Left forelimb (tissue), 1 donor: ENCODE measurements at regions not wholly inside any gene's neighbourhood (a gene's known extent, or its start where the extent isn't known, plus 50 kb on each side); places are given as distances from the start of the nearest gene placed in this dataset.
A peak's percentile ranks its signal among the peaks of the same experiment; 100 is the strongest.

Experiments used
- DNase-seq: peaks from one replicate; pipeline ENCODE4 v3.0.0-alpha.2; 2018; ENCODE audit warnings: low spot score

DNA sequence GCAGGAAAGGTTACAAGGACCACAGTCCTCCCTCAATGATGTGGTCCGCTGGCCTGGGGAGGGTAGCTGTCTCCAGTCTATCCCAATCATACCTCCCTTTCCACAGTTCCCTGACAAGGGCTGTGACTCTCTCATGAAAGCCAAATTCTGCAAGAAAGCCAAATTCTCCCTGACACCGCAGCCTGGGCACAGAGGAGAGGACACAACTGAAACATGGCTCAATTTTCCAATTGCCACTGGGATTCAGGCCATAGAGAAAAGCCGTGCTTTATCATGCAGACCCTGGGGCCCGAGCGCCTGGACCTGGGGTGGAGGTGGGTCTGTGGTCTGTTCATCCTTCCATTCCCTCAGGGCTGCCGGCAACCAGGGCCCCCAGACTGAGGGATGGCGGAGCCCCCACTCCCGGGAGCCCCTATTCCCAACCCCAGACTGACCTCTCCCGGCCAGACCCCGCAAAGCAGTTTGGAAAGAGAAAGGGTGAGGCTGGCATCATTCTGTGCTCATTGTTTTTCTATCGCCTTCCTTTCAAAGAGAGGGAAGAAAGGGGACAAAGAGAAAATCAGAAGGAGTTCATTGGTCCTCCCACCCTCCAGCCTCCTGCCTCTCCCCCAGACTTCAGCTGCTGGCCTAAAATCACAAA, 239.5 kb downstream of the BUD13 start:
- DNase-seq: no peak

DNA sequence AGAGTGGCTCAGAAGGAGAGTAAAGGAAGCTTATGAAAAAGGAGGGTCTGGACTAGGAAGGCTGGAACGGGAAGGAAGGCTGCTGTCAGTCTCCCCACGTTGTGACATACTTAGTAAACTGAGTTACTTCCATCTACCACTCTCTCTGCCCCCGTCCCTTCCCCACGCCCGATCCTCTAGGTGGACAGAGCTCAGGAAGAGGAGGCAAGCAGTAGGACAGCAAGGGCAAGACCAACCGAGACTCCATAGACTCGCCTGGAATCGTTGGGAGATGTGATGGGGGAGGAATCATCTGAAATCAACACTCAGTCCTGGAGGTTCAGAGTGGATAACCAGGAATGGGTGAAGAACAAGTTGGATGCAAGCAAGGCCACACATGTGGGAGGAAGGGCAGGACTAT, 240.7 kb downstream of the BUD13 start:
- no peak for DNase-seq

DNA sequence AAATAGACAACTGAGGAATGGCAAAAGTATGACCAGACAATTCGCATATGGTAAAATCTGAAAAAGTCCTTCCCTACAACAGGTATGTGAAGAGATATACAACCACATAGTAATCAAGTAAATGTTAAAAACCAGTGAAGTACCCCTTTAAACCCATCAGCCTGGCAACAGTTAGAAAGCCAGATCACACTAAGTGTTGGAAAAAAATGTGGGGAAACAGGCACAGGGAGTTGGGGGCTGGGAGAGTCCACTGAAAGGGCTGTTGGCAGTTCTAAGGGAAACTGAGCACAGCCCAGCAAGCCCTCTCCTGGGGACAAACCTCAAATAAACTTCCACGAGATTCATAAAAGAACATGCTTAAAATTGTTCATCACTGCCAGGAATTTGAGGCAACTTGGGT, 242.1 kb downstream of the BUD13 start:
- DNase-seq: no peak

DNA sequence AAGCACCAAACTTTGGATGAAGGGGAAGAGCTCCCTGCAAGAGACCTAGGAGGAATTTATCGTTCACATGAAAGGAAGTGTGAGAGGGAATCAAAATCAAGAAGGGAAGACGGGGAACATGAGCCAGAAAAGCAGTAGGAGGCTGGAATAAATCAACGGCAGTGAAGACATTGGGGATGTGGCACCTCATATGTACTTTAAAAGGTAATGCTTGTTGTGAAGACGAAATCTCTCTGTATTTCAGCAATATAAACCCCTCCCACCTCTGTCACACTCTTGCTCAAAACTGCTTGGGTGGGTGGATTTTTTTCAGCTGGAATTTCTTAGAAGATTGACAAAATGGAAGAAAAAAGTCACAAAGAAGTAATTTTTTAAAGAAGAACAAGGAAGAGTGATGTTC, 243.5 kb downstream of the BUD13 start:
- DNase-seq: no peak

DNA sequence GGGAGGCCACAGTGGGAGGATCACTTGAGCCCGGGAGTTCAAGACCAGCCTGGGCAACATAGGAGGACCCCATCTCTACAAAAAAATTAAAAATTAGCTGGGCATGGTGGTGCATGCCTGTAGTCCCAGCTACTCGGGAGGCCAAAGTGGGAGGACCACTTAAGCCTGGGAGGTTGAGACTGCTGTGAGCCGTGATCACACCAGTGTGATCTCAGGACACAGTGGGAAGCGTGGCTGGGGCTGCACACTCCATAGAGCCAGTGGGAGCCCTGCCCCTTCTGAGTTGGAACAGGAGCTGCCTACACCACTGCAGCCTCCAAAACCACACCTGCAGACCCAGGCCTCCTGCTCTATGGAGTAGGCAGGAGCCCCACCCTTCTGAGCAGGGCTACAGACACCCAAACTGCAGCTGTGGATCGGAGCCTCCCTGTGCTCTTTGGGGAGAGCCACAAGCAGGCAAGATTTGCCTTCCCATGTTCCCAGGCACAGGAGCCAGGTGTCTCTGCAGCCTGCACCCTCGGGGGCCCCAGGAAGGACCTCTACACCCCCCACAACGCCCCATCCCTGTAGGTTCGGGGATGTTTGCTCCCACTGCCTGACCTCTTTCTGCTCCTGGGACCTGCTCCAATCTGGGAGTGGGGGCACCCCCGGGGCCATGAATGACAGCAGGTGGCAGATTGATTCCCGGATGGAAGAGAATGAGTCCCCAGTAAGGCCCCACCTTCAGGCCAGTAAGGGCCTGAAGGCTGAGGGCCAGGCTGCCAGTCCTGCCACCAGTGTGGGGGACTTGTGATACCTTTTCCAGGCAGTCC, 245.4 kb downstream of the BUD13 start:
- DNase-seq: peak; percentile 58

DNA sequence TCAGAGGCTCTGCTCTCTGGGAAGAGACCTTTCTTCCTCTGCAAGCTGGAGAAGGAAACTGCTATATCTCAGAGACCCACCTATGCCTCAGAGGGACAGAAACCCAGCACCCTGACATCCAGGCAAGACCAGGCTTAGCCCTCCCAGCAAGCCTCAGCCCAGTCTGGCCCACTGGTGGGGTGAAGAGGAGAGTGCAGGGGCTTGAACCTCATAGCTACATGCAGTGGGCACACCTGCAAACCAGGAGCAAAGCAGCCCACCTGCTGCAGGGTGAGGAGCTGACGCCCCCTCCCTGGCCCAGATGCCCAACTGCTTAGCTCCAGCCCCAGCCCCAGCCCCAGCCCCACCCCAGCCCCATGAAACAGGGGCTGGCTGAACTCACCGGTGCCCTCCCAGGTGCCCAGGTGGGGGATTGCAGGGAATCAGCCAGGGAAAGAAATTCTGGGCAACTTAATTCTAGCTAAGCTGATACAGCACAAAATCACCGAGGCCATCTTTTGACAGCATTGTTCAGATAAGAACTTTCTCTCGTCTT, 246.8 kb downstream of the BUD13 start:
- no peak for DNase-seq

DNA sequence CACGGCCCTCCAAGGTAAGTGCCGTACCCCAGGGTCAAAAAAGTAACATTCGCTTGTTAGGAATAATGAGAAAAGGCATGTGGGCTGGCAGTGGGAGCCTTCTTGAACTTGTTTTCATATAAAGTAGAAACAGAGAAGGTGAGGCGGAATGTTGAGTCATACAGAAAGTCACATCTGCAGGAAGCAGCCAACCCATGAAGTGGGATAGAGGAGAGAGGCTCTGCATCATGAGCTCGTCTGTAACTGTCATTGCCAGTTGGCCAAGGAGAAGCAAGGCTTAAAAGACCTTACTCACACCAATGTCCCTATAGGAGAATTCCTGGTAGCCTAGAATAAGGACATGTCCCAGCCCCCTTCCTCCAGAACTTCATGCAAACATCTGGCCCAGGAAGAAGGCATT, 253.3 kb downstream of the BUD13 start:
- DNase-seq: no peak

DNA sequence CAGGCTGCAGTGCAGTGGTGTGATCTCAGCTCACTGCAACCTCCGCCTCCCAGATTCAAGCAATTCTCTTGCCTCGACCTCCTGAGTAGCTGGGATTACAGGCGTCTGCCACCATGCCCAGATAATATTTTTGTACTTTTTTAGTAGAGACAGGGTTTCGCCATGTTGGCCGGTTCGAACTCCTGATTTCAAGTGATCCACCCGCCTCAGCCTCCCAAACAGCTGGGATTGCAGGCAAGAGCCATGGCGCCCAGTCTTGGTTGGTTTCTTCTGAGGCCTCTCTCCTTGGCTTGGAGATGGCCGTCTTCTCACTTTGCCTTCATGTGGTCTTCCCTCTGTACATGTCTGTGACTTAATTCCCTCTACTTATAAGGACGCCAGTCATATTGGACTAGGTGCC, 254.6 kb downstream of the BUD13 start:
- DNase-seq: no peak

DNA sequence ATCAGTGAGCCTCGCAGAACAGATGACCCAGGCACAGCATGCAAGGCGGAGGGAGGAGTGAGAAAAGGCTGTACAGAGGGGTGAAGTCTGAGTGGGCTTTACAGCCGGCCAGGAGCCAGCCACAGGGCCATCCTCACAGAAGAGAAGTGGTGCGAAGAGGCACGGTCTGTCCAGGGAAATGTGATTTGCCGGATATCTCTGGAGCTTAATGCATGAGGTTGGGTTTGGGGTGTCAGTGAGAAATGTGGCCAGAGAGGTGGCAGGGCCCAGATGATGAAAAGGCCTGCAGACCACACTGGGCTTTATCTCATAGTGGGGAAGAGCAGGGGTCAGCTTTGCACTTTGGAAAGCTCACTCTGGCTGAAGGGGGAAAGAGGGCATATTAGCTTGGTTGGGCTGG, 255.2 kb downstream of the BUD13 start:
- DNase-seq: peak; percentile 26

DNA sequence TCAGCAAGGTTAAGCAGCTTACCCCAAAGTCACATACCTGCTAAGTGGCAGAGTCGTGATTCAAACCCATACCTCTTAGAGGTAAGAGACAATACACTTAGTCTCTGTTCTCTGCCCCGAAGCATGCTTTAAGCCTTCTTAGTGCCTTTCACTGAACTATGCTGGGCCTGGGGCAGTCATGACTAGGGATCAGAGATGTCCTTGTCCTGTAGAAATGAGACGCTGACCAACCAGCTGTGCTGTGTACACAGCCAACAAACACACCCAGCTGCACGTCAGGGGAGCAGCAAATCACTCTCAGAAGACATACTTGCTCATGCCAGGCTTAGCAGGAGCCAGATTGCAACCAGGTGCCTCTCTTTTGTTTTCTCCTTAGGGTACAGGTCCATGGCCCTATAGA, 255.7 kb downstream of the BUD13 start:
- no peak for DNase-seq

DNA sequence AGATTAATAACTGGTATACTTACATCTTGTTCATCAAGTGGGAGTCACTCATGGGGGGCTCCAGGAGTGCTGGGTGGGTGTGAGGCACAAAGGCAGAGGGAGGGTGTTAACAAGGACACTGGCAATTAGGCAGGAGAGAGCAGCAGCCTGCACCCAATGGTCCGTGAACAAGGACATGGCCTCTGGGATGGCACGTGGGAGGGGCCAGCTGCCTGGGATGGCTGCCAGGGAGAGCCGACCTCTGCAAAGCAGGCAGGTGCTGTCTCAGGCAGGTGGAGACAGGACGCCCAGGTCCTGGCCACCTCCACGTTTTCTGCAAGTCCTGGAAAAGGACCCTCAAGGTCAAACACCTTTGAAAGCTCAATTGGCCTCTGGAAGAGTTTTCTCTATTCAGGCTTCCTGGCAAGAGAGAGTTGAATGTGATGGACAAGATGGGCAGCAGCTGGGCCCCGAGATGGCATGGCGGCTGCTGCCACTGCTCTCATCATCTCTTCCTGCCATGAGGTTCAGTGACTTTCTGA, 257.1 kb downstream of the BUD13 start:
- DNase-seq: peak; percentile 40

DNA sequence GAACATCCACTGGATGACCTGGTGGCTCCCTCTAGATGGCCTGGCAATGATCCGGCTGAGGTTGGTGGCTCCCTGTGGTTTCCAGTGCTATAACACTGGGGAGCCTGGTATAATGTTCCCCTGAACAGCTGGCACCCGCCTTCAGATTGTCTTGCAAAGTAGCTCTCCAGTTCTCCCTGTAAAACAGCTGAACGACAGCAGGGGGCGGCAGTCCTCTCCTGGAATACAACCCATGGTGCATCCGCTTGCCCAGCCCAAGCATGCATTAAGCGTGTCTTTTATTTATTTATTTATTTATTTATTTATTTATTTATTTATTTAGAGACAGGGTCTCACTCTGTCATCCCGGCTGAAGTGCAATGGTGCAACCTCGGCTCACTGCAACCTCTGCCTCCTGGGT, 258.9 kb downstream of the BUD13 start:
- no peak for DNase-seq

DNA sequence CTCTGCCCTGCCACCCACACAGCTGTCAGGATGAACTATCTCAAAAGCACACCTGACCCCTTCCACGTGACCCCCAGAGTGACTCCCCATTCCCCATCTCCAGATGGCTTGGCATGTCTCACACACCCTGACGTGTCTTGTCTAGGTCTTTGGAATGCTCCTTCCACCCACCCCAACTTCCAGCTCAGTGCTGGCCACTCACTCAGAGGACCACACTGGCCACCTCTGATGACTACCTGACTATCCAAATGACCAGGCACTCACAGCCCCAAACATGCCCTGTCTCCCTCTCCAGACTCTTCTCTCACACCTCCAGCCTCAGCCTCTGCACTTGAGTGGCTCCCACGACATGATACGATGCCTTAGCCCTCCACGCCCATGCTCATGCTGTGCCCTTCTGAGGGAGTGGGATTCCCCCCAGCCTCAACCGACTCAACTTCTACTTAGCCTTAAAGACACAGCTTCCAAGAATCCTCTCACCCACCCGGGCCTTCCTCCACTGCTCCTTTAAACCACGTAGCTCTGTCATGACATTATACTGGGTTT, 259.4 kb downstream of the BUD13 start:
- DNase-seq: no peak

DNA sequence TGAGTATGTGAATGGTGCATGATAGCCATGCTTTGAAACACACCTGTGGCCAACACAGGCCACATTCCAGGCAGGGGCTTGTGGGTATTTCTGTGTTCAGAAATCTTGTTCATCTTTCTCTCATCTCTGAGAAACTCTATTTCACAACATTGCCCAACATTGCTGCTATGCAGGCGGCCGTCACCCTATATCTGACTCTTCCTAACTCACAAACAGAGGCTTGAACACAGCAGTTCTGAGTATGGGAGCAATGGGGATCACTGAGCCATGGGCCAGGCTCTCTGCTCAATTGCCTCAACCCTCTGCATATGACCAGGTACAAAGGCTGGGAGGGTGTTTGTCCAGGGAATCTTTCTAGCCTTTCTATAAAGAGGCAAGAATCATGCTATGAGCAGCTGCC, 259.9 kb downstream of the BUD13 start:
- DNase-seq: no peak

DNA sequence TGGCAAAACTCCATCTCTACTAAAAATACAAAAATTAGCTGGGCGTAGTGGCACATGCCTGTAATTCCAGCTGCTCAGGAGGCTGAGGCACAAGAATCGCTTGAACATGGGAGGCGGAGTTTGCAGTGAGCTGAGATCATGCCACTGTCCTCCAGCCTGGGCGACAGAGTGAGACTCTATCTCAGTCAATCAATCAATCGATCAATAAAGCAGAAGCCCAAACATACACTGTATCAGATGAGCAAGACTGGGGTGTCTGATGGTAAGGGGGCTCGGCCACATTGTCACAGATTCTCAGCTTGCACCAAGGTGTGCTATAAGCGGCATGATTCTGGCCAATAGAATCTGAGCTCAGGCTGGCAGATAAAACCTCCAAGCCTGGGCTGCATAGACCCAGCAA, 261.1 kb downstream of the BUD13 start:
- DNase-seq: no peak

DNA sequence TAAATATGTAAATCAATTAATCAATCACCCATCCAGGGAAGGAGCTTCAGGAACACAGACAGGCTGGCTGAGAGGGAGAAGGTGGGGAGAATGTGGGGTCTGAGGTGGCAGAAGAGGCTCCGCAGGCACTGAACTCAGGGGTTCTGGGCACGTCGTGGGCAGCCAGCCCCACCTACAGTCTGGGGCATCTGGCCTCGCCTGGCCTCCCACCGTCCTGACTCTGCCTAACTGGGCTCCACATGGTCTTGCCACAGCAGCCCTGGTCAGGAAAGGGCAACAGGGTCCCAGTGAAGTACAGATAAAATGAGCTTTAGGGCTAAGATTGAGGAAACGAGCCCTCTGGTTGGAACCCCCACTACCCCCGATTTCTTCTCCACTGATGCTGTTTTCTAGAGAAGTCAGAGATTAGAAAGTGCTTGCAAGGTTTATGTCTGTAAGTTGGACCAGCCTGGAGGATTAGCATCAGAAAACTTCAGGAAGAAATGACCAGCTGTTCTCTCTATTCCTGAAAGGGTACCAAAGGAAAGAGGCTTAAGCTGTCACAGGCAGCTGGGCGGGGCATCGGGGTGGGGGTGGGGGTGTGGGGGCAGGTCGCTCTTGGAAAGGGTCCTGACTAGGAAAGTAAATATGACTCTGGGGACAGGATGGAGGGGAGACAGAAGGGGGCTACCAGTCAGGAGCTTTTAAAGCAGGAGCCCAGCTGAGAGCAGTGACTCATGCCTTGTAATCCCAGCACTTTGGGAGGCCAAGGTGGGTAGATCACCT, 261.7 kb downstream of the BUD13 start:
- DNase-seq: no peak

DNA sequence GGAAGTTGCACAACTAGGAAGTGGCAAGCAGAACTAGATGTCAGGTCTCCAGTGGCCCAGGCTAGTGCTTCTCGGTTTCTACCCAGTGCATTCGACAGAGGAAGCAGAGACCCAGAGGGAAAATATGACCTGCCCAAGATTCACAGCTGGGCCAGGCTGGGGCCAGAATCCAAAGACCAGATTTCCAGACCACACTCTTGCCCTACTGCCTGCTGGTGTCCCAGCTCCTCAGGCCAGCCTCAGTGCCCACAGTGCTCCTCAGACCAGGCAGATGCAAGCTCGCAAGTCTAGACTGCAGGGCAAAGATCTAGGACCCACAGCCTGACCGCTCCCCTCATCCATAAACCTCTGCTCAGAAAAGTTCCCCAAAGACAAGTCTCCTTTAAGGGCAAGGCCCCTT, 262.6 kb downstream of the BUD13 start:
- no peak for DNase-seq

DNA sequence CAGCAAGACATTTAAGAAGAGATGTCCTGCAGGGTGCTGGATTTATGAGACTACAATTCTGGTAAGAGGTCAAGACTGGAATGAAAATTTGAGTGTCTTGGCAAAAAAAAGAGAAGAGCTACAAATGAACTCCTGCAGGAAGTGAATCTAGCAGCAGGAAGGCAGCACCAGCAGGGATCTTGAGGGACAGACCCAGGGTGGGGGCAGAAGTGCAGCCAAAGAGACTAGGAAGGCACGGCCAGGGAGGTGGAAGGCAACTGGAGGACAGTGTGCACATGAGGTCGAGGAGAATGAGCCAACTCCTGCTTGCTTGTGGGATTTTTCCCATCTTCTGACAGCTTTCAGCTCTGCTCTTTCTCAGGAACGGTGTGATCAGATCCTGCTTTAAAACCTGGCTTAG, 263.2 kb downstream of the BUD13 start:
- no peak for DNase-seq

DNA sequence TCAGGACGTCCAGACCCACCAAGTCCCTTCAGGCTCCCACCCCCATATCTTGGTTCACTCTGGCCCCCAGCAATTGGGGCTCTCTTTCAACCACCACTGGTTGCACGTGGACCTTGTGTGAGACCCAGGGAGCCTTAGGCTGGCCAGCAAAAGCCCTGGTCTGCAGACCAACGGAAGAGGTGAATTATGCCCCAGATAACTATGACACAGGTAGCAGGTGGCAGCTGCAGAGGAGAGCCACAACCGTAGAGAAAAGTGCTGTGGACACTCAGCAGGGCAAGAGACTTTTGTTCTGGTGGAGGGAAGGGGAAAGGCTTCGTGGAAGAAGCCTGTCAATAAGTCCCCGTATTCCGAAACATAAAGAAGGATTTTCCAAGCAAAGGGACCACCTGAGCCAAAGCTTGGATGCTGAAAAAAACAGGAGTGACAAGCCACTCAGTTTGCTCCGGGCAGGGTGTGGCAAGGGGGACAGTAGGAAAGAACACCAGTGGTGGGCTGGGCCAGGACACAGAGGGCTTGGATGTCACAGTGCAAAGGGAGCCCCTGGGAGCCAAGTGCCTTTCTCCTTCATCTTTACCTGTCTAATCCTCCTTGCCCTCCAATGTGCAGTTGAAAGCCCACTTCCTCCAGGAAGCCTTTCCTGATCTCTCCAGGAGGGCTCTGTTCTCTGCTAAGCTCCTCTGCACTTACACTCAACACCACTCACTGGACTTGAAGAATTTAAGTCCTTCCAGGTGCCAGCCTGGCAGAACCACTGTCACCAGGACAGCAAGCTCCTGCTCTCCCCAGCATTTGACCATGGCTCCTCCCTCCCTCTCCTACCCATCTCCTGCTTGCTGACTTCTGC, 264.7 kb downstream of the BUD13 start:
- DNase-seq: no peak

DNA sequence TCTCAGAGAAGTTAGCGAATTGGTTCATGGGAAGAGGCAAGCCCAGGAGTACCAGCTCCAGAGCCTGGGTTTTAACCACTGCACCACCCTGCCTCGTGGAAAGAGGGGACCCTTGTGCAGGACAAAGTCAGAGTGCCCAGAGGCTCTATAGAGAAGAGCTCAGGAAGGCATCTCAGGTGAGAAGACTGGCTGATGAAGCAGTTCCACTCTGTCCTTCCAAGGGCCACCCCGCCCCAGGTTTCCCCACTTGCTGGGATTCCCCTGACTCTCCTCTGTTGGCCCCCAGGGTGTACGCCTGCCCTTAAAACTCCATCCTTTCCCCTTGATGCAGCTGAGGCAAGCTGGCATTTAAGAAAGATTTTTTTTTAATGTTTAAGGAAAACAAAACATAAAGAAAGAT, 265.8 kb downstream of the BUD13 start:
- DNase-seq: no peak

DNA sequence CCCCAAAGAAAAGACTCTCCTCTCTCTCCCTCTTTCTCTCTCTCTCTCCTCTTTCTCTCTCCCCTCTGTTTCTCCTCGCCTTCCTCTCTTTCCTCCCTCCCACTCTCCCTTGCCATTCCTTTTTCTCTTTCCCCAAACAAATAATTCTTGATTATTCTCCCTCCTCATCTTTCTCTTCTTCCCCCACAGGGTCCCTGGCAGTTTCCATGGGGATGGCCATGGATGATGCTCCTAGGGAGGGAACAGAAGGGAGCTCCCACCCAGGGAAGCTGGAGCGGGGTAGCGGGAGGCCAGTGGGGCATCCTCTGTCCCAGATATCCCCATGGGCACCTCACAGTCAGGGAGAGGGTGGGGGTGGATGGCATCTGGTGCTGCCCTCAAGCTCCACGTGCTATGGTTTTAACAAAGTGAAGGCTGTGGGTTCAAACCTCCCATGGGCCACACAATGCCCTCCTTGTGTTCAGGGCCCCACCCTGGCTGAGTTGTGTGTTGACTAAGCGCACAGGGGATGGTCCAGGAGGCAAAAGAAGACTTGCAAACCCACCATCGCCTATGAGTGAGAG, 266.4 kb downstream of the BUD13 start:
- no peak for DNase-seq
